ENCODE measurements at regions not wholly inside any gene's neighbourhood (a gene's known extent, or its start where the extent isn't known, plus 50 kb on each side); places are given as distances from the start of the nearest gene placed in this dataset.

DNA sequence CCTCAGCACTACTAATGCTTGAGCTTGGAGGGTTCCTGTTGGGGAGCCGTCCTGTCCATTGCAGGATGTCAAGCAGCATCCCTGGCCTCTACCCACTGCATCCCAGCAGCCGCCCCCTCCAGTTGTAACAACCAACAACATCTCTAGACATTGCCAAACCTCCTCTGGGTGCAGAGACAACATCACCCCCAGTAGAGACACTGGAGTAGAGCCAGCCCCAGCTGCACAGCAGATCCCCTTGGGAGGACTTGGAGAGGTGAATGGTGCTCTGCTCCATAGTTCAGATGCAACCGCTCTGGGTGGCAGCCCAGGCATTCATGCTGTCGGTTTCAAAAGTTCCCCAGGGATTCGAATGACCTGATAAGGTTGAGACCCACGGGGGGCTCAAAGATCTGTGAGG, 259.0 kb downstream of the MN1 start:
- DNase-seq (ENCODE audit: low read depth): no peak

DNA sequence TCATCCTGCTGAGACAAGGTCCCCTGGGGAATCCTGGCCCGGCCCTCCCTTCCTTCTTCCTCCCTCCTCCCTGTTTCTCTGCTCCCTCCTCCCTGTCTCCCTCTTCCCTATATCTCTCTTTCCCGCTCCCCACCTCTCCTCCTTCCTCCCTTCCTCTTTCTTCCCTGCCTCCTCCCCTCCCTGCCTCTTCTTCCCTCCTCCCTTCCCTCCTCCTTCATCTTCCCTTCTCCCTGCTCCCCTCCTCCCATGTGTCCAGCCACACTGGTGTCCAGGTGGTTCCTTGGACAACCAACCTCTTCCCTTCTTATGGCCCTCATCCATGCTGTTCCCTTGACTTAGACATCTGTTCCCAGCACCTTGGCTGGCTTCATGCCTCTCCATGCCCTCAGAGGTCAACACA, 258.1 kb downstream of the MN1 start:
- no peak for DNase-seq (ENCODE audit: low read depth)

DNA sequence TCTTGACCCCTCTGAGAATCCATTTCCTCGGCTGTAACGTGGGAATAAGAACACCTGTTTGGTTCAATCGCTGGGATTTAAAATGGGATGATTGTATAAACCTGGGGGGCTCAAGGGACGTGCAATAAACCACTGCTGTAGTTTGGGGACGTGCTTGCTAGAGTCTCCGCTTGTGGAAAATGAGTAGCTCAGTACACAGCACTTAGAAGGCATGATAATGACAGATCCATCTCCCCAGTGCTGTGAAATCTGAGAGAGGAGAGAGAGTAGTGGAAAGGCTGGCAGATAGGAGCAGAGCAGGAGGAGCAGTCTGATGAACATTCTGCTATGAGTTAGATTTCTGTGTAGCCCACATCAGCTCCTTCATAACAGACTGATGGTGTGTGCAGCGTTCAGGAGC, 256.5 kb downstream of the MN1 start:
- no peak for DNase-seq (ENCODE audit: low read depth)

DNA sequence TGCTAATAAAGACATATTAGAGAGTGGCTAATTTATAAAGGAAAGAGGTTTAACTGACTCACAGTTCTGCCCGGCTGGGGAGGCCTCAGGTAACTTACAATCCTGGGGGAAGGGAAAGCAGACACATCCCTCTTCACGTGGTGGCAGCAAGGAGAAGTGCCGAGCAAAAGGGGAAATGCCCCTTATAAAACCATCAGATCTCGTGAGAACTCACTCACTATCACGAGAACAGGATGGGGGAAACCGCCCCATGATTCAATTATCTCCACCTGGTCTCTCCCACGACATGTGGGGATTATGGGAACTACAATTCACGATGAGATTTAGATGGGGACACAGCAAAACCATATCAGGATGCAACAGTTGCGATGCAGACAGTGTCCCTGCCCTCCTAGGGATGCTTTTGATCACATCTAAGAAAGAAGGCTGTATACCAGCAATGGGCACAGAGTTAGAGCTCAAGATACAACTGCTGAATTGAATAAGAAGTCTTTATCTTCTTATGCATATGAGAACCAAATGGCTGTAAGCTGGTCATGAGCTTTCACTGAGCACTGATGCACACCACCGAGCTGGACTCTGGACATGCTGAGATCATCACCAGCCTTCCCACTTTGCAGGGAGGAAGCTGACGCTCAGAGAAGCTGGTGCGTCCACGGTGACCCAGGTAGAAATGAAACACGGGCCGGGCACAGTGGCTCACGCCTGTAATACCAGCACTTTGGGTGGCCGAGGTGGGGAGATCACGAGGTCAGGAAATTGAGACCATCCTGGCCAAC, 255.2 kb downstream of the MN1 start:
- DNase-seq (ENCODE audit: low read depth): no peak

DNA sequence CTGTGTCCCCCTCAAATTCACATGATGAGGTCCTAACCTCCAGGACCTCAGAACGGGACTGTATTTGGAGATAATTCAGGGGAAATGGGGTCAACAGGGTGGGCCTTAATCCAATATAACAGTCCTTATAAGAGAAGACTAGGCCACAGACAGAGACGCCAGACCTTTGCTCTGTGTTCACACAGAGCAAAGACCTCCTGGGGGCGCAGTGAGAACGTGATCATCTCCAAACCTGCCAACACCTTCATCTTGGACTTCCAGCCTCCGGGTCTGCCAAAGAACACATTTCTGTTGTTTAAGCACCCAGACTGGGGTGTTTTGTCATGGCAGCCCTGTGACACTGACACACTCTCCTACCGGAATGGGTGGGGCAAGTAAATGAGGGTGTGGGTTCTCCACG, 250.2 kb downstream of the MN1 start:
- DNase-seq (ENCODE audit: low read depth): no peak

DNA sequence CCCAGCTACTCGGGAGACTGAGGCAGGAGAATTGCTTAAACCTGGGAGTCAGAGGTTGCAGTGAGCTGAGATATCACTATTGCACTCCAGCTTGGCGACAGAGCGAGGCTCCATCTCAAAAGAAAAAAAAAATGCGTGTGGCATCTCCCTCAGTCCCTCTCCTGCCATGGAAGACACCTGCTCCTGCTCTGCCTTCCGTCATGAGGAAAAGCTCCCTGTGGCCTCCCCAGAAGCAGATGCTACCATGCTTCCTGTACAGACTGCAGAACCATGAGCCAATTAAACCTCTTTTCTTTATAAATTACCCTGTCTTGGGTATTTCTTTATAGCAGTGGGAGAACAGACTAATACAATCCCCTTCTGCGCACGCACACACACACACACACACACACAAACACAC, 249.4 kb downstream of the MN1 start:
- DNase-seq (ENCODE audit: low read depth): no peak

DNA sequence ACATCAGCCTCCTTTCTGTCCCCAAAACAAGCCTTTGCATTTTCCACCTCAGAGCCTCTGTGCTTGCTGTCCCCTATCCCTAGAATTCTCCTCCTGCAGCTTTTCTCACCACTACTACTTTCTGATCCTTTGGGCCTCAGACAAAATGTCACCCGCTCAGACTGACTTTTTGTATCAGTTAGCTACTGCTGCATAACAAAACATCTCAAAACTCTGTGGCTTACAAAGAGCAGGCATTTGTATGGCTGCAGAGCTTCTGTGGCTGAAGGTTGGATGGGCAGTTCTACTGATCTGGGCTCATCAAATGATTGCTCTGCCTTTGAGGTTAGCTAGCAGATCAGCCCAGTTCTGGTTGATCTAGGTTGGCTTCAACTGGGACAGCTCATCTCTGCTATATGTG, 248.7 kb downstream of the MN1 start:
- DNase-seq (ENCODE audit: low read depth): no peak

DNA sequence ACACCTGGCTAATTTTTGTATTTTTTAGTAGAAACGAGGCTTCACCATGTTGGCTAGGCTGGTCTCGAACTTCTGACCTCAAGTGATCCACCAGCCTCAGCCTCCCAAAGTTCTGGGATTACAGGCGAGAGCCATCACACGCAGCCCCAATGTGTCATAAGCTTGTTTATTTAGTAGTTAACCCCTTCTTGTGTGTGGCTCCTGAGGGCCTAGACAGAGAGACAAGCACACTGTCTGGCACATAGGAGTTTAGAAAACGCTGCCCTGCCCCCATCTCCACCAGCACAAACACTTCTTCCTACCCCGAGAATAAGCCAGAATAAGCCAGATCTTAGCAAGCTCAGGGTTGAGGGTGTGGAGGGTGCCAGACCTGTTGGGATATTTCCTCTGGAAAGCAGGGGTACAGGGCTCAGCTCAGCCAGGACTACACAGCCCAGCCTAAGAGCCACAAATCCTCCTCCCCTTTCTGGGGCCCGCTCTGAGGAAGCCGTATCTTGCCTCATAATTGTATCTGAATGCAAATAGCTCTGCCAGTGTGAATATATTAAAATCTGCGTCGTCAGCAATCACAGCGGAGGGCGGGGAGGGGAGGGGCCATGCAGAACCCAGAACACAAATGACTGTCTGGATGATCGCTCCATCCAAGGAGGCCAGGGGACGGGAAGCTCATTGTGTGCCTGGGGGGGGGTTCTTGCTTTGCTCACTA, 247.3 kb downstream of the MN1 start:
- DNase-seq (ENCODE audit: low read depth): no peak

DNA sequence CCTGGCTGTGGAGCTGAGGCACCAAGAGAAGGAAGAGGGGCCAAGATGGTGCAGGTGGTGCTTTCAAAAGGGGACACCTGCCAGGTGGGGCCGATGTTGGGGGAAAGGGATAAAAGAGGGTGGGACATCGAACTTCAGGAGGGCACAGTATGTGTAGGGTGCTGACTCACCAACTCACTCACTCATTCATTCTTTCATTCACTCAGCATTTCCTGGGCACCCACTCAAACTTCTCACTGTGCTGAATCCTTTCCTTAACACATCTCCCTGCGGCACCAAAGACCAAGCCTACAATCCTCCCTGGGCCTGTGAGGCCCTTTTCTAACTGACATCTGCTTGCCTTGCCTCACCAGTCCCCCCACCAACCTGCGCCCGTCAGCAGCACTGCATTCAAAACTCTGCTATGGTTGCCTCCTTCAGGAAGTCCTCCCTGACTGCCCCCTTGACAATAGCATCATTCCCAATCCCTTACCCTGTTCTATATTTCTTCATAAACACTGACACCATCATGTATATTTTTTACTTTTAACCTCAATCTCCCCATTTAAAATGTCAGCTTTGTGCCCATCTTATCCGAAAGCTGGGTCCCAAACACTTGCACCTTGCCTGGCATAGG, 246.6 kb downstream of the MN1 start:
- no peak for DNase-seq (ENCODE audit: low read depth)

DNA sequence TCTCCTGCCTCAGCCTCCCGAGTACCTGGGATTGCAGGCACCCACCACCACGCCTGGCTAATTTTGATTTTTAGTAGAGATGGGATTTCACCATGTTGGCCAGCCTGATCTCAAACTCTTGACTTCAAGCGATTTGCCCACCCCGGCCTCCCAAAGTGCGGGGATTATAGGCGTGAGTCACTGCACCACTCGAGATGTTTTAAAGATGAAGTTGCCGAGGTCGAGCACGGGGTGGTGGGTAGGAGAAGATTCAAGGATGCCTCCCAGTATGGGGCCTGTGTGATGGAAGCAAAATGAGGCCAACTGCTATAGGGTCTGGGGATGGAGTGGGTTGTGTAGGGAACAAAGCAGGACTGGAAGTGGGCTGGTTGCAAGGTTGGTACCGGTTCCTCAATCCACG, 245.2 kb downstream of the MN1 start:
- no peak for DNase-seq (ENCODE audit: low read depth)

DNA sequence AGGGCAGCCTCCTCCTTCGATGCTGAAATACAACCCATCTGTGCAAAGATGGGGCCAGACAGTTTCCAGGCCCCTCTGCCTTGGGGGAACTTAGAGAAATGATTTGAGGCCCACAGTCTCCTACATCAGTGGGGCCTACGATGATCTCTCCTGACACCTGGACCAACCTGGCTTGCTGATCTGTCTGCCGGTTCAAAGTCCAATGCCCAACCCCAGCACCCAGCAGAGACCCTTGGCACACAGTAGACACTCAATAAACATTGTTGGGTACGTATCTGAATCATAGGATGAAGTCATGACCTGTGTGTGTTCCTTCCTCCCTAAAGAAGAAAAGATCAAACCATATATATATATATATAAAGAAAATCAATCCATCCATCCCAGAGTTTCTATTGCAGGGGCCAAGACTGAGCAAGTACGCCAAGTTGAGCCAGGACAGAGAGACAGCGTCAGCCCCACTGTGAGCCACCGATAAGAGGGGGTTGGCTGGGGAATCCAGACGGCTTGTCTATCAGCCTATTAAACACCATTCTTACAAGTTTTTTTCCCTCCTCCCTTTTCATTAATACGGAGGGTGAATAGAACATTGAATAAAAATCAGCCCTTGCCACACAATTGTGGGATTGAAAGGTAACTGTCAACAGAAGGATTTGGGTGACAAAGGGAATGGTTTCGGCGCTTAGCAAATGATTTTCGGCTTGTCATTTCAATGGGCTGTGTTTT, 244.1 kb downstream of the MN1 start:
- DNase-seq (ENCODE audit: low read depth): no peak

DNA sequence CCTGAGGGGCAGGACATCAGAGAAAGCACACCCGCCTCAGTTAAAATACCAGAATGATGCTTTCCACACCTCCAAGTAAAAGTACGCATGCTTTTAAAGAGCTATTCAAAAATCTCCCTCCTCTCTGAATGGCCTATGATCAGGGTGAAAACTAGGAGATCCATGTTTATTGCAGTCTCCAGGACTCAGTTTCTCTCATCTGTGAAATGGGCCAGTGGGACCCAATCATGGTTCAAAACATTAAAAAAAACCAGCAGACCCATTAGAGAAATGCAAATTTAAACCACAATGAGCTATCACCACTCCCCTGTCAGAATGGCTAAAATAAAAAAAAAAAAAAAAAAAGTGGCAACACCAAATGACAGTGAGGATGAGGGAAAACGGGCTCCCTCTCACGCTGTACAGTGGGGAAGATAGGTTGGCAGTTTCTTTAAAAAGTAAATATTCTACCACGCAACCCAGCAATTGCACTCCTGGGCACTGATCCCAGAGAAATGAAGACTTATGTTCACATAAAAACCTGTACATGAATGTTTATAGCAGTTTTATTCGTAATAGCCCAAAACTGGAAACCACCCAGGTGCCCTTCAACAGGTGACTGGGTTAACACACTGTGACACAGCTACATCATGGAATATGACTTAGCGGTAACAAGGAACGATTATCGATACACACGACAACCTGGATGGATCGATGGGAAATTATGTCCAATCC, 242.7 kb downstream of the MN1 start:
- DNase-seq (ENCODE audit: low read depth): no peak

DNA sequence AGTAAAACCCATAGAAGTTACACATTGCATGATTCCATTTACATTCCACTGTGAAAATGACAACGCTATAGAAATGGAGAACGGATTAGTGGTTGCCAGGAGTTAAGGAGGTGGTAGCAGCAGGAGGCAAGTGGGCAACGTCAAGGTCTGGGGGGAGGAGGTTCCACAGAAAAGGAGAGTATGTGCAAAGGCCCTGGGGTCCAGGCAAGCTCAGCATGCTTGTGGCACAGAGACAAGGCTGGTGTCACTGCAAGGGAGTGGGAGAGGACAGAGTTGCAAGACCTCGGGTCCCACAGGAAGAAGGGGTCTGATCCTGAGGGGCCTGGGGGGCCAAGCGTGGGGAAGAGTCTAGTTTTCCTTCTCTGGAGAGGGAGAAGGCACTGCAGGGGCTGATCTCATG, 240.8 kb downstream of the MN1 start:
- DNase-seq (ENCODE audit: low read depth): no peak

DNA sequence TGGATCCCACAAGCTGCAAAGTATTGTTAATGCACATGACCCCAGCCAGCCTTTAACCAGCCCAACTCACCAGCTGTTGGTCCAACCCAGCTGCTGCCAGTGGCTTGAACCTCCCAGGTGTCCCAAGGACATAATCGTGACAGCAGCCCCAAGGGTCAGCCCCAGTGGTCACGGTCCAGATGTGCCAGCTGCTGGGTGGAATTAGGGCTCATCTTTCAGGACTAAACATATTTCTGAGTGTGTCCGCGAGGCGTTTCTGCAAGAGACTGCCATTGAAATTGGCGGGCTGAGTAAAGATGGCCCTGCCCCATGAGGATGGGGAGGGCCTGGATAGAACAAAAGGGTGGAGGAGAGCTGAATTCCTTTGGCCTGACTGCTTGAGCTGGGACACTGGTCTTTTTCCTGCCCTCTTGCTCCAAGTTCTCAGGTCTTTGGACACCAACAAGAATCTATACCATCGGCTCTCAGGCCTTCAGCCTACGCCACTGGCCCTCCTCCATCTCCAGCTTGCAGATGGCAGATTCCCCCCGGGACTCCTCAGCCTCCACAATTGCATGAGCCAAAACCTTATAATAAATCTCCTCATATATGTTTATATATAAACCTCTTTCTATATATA, 240.2 kb downstream of the MN1 start:
- DNase-seq (ENCODE audit: low read depth): no peak

DNA sequence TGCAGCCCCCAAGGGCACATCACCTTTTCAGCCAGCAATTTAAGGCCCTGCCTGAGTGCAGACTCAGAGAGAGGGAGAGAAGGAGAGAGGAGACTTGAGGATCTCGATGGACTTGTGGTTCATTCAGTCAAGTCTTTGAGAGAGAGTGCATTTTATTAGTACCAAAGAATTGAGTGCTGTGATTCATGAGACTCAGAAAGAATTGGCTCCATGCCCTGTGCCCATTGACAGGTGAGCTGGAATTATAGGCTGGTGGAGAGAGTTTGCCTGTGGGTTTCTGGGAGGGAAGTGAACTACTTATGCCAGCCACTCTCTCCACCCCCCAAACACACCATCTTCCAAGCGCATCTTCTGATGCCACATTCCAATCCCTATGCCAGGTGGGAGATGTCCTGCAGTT, 236.8 kb downstream of the MN1 start:
- DNase-seq (ENCODE audit: low read depth): no peak

DNA sequence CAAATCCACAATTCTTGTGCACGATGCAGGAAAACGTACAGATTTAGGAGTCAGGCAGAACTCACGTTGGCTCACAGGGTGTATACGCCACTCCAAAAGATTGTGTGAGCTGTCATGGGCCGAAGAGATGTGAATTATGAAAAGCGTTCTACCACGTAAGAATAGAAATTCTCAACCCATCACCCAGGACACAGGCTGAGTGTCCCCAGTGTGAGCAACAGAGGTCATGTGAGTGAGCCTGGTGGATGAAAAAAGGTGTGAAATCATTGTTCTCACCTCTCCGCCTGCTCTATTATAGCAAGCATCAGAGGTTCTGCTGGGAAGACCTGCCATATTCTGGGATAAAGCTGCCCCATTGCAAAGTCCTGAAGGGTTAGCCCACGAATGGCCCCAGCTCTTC, 235.0 kb downstream of the MN1 start:
- no peak for DNase-seq (ENCODE audit: low read depth)

DNA sequence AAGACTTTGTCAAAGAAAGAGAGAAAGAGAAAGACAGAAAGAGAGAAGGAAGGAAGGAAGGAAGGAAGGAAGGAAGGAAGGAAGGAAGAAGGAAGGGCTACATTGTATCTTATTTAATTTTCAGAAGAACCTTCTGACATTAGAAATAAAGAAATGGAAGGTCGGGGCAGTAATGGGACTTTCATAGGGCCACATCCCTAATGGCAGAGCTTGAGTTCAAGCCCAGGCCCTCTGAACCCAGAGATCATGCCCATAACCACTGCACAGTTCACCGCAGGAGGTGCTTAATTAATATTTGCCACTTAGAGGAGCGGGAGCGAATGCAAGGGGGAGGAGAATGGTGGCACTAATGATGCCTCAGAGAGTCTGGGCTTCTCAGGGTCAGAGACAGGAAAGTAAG, 233.3 kb downstream of the MN1 start:
- no peak for DNase-seq (ENCODE audit: low read depth)

DNA sequence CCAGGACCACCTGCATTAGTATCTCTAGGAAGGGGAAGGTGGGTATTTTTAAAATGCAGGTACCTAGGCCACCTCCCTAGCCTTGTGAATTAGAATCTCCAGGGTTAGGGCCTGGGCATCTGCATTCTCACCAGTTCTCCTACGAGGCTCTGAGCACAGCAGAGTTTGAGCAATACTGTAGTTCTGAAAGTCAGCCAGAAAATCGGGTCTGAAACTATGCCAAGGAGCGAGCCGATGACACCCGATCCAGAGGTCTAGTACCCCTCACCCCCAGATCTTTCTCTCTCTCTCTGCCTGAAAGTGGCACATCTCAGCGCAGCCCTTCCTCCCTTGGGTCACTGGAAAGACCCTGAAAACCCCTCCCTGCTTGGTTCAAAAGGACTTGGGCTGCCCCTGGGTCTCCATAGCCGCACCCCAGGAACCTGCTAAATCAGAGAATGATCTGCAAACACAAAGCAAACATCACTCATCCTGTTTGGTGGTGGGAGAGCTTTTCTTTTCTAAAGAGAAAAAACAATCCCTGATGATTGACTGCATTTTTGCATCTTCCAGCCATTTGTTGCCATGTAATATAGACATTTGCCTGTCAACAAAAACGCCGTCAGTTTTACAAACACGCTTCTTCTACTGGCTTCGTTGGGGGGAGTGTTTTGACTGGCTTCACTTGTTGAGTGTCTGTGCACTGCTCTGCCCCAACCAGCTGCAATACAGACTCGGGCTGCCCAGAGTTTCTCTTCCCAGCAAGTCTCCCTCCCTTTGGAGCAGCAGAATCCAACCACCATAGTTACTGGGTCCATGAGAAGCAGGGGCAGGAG, 229.9 kb downstream of the MN1 start:
- no peak for DNase-seq (ENCODE audit: low read depth)

DNA sequence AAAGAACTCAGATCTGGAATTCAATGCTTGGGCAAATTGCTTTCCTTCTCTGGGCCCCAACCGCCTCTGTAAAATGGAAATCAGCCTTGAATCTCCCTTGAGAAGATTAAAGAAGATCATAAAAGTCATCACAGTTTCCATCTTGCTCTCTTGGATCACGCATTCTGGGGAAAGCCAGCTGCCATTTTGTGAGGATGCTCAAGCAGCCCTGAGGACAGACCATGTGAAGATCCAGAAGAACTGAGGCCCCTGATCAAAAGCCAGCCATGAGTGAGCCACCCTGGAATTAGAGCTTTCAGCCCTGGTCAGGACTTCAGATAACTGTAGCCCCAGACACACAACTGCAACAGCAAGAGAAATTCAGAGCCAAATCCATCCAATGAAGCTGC, 229.3 kb downstream of the MN1 start:
- DNase-seq (ENCODE audit: low read depth): no peak

DNA sequence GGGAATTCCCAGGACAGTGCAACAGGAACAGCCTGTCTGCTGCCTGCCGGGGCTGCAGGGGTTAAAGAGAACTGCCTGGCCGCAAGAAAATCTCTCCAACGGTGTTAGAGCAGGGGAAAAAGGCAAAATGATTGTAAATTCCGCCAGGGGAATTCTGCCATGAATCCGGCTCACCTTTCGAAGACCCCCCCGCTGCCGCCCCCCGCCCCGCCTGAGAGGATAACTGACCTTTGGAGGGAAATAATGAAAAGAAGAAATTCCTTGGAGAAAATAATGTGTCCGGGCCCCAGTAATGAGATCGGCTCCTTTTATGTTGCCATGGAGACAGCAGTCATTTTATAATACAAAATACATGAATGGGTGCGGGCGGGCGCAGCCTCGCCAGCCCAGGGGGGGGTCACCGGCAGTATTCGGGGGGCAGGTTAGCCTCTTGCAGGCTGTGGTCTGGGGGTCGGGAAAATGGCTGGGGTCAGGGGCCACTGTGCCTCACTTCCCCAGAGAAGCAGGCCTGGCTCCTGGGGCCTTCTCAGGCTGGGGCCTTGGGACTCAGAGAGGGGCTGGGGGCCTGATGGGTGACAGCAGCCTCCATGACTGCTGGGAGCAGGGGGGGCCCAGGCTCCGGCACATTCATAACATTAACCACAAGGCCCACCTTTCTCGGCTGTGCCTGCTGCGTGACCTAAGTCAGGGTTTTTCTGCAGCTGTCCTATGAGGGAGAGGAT, 228.1 kb downstream of the MN1 start:
- DNase-seq (ENCODE audit: low read depth): no peak

Measured in stimulated activated CD8-positive, alpha-beta memory T cell treated with anti-CD3 and anti-CD28 coated beads, Interleukin-7, amount 100 ng/mL, for 24 hours (primary cell).